Loucy (cell line): ENCODE measurements at regions not wholly inside any gene's neighbourhood (a gene's known extent, or its start where the extent isn't known, plus 50 kb on each side); places are given as distances from the start of the nearest gene placed in this dataset.

Experiments used
- EZH2phosphoT487 ChIP-seq: fragments of 200-600 bp; IDR thresholded peaks from 2 replicates; pipeline ENCODE4 v1.6.1; 2018; ENCODE audit warnings: antibody characterized with exemption, mild to moderate bottlenecking, moderate library complexity, borderline replicate concordance
- TF ChIP-seq, protein P1 (sequence below): fragments of 200-600 bp; sonication (generic); conservative IDR thresholded peaks from 2 replicates; pipeline ENCODE4 v1.5.1; 2014; ENCODE audit warnings: mild to moderate bottlenecking, antibody characterized with exemption, low read length

DNA sequence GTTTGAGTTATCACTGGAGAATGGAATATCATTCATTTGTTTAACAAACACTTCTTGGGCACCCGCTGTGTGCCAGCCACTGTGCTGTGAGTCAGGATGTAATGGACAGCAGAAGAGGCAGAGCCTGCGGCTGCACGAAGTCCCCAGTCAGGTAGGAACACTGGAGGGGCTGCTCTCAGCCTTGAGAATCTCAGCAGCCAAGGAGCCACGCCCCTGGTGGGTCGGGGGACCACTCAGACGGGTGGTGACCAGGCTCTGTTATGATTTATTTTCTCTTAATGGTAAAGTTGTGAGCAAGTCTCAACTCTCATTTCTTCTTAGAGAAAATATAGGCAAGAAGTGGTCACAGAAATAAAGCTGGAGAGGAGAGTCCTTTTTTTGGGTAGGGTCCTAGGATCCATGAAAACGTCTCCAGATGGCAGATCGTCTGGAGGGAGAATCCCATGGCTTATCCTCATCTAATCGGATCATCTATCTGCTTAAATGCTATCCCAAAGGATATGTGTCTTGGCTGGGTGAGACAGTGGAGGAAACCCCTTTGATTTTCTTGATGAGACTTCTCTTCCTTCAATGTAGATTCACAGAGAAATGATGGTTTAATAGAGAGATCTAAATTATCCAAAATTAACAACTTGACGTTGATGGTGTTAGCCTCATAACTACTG, 129.1 kb upstream of the LGALSL start:
- TF ChIP-seq, protein P1, sequence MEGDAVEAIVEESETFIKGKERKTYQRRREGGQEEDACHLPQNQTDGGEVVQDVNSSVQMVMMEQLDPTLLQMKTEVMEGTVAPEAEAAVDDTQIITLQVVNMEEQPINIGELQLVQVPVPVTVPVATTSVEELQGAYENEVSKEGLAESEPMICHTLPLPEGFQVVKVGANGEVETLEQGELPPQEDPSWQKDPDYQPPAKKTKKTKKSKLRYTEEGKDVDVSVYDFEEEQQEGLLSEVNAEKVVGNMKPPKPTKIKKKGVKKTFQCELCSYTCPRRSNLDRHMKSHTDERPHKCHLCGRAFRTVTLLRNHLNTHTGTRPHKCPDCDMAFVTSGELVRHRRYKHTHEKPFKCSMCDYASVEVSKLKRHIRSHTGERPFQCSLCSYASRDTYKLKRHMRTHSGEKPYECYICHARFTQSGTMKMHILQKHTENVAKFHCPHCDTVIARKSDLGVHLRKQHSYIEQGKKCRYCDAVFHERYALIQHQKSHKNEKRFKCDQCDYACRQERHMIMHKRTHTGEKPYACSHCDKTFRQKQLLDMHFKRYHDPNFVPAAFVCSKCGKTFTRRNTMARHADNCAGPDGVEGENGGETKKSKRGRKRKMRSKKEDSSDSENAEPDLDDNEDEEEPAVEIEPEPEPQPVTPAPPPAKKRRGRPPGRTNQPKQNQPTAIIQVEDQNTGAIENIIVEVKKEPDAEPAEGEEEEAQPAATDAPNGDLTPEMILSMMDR: no peak
- no peak for TF ChIP-seq EZH2phosphoT487
